Spleen (tissue), 7 donors: ENCODE measurements at regions not wholly inside any gene's neighbourhood (a gene's known extent, or its start where the extent isn't known, plus 50 kb on each side); places are given as distances from the start of the nearest gene placed in this dataset.

Experiments used
- POLR2A ChIP-seq, 3 donors: fragments of 450-650 bp; IDR thresholded peaks; one replicate each; pipeline ENCODE4 v1.5.1; 2017; ENCODE audit warnings: antibody characterized with exemption in 3 of 3, mild to moderate bottlenecking in 1 of 3
- POLR2AphosphoS5 ChIP-seq, 3 donors: sonication (generic); formaldehyde crosslinking; IDR thresholded peaks; one replicate each; pipeline ENCODE4 v1.5.1; 2017; ENCODE audit warnings: antibody characterized with exemption in 3 of 3
- TF ChIP-seq, protein P1 (sequence below), 11 experiments: fragments of 200-600 bp in 7 of 11; fragments of 450-650 bp in 4 of 11; sonication (generic) in 4 of 11; IDR thresholded peaks in 8 of 11; conservative IDR thresholded peaks in 3 of 11; 1 replicate in 7 of 11; 2 replicates in 4 of 11; pipeline versions ENCODE4 v1.4.0 to v1.8.0; 2016 to 2021; ENCODE audit warnings: antibody characterized with exemption in 11 of 11, inconsistent platforms in 4 of 11, mild to moderate bottlenecking in 1 of 11
- donor health status: DM: no; HTN: no; CAD: no; lungs with moderate emphysema.
- donor health status: DM: no; HTN: no; CAD: no.
- donor health status: DM: no; HTN: no; CAD: no.

DNA sequence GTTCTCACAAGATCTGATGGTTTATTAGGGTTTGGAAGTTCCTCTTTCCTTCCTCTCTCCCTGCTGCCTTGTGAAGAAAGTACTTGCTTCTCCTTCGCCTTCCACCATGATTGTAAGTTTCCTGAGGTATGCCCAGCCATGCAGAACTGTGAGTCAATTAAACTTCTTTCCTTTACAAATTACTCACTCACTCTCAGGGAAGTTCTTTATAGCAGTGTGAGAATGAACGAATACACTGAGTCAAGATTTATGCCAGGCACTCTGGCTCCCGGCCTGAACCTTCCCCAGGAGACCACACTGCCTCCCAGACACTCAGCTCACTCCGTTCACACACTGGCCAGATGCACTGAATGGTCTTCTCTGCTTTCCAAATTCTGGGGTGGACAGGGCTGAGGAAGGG lies 308.3 kb upstream of the AJAP1 start:
- TF ChIP-seq, protein P1, sequence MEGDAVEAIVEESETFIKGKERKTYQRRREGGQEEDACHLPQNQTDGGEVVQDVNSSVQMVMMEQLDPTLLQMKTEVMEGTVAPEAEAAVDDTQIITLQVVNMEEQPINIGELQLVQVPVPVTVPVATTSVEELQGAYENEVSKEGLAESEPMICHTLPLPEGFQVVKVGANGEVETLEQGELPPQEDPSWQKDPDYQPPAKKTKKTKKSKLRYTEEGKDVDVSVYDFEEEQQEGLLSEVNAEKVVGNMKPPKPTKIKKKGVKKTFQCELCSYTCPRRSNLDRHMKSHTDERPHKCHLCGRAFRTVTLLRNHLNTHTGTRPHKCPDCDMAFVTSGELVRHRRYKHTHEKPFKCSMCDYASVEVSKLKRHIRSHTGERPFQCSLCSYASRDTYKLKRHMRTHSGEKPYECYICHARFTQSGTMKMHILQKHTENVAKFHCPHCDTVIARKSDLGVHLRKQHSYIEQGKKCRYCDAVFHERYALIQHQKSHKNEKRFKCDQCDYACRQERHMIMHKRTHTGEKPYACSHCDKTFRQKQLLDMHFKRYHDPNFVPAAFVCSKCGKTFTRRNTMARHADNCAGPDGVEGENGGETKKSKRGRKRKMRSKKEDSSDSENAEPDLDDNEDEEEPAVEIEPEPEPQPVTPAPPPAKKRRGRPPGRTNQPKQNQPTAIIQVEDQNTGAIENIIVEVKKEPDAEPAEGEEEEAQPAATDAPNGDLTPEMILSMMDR (IDR thresholded peaks at IDR 0.05 in 8 of 11, conservative IDR thresholded peaks at IDR 0.05 in 3 of 11), result no peak
- TF ChIP-seq POLR2AphosphoS5 (IDR thresholded peaks at IDR 0.05), result no peak
- no peak for TF ChIP-seq POLR2A (IDR thresholded peaks at IDR 0.05)
